Tibial nerve (tissue), 4 donors: ENCODE measurements at regions not wholly inside any gene's neighbourhood (a gene's known extent, or its start where the extent isn't known, plus 50 kb on each side); places are given as distances from the start of the nearest gene placed in this dataset.

Experiments used
- EP300 ChIP-seq, 2 donors: sonication (generic); formaldehyde crosslinking; IDR thresholded peaks; one replicate each; pipeline ENCODE4 v1.6.1; 2017; ENCODE audit warnings: antibody characterized with exemption in 2 of 2, mild to moderate bottlenecking in 1 of 2
- POLR2A ChIP-seq, 2 donors: fragments of 450-650 bp; IDR thresholded peaks; one replicate each; pipeline ENCODE4 v1.6.1; 2017; ENCODE audit warnings: antibody characterized with exemption in 2 of 2, mild to moderate bottlenecking in 2 of 2, moderate library complexity in 2 of 2
- TF ChIP-seq, protein P1 (sequence below), 5 experiments: fragments of 200-600 bp in 3 of 5; fragments of 450-650 bp in 2 of 5; sonication (generic) in 3 of 5; IDR thresholded peaks; one replicate each; pipeline ENCODE4 v1.5.1; 2016 to 2019; ENCODE audit warnings: antibody characterized with exemption in 5 of 5, mild to moderate bottlenecking in 3 of 5, moderate library complexity in 2 of 5

DNA sequence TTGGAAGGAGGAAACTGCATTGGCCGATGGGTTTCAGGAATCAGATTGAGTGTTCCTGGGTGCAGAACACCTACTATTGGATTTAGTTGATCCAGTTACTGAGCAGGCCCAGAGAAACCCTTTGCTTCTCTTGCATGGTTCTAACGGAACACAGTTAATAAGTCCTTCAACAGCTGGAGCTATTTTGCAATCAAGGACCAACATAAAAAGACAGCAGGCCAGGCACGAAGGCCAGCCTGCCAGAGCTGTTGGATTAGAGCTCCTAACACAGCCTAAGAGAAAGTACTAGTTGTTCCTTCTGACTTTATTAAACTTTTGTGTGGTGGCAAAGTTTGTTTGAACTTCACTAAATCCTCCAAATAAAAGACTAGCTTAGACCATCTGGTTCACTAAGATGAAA lies 148.0 kb upstream of the LMO4 start:
- TF ChIP-seq, protein P1, sequence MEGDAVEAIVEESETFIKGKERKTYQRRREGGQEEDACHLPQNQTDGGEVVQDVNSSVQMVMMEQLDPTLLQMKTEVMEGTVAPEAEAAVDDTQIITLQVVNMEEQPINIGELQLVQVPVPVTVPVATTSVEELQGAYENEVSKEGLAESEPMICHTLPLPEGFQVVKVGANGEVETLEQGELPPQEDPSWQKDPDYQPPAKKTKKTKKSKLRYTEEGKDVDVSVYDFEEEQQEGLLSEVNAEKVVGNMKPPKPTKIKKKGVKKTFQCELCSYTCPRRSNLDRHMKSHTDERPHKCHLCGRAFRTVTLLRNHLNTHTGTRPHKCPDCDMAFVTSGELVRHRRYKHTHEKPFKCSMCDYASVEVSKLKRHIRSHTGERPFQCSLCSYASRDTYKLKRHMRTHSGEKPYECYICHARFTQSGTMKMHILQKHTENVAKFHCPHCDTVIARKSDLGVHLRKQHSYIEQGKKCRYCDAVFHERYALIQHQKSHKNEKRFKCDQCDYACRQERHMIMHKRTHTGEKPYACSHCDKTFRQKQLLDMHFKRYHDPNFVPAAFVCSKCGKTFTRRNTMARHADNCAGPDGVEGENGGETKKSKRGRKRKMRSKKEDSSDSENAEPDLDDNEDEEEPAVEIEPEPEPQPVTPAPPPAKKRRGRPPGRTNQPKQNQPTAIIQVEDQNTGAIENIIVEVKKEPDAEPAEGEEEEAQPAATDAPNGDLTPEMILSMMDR (IDR thresholded peaks at IDR 0.05), result no peak
- no peak for TF ChIP-seq POLR2A (IDR thresholded peaks at IDR 0.05)
- TF ChIP-seq EP300 (IDR thresholded peaks at IDR 0.05), result no peak
